ENCODE measurements at regions not wholly inside any gene's neighbourhood (a gene's known extent, or its start where the extent isn't known, plus 50 kb on each side); places are given as distances from the start of the nearest gene placed in this dataset.
"Not testable (repeated sequence)": the region's sequence is repeated elsewhere in the genome, so short reads cannot be mapped to it uniquely, and the experiment has no call there.

DNA sequence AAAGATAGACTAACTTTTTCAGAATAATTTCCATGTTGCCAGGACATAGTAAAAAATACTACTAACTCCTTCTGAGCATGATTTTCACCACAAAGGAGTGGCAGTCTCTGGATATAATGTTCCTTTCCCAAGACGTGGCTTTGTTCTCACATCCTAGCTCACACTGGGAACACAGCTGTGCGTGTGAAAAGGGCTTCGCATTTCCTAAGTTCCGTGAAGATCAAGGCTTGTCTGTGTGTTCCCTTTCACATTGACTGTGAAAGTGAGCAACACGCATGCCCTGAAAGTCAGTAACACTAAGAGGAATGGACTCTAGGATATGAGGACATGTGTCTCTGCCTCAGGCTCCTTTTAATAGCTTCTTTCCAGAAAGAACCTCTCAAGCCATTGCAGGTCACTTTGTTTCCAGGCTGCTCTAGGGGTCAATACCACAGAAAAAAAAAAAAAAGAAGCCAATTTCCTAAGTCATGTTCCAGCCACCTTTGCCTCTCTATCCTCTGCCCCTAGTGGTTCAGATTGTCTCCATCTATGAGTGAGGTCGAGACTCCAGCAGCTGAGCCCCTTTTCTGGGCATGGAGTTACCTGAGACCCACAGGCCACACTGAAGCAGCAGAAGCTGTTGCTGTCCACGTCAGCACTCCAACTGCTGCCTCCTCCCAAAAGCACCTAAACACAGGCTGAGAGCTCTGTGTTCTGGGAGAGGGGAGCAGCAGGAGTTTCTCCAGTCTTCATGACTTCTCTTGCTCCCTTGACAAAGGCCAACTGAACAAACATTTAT lies 355.9 kb downstream of the RSL24D1 start:
- DNase-seq, result no peak

DNA sequence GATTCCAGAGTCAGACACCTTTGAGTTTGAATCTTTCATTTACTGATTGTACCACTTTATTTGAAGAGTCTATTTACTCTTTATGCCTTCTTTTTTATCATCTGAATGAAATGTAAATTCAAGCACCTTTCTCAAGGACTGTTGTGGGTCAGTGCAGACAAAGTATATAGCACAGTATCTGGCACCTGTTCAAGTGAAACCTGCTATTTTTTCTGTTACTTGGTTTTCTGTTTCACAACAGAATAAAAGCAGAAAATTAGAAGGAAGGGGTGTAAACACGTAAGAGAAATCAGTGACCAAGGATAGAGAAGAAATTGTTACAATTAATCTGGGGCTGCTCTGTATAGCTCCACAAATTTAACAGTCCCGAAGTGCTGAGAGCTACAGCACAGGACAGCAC lies 357.4 kb downstream of the RSL24D1 start:
- peak in 1 of 3 experiments; percentile 9 for DNase-seq

DNA sequence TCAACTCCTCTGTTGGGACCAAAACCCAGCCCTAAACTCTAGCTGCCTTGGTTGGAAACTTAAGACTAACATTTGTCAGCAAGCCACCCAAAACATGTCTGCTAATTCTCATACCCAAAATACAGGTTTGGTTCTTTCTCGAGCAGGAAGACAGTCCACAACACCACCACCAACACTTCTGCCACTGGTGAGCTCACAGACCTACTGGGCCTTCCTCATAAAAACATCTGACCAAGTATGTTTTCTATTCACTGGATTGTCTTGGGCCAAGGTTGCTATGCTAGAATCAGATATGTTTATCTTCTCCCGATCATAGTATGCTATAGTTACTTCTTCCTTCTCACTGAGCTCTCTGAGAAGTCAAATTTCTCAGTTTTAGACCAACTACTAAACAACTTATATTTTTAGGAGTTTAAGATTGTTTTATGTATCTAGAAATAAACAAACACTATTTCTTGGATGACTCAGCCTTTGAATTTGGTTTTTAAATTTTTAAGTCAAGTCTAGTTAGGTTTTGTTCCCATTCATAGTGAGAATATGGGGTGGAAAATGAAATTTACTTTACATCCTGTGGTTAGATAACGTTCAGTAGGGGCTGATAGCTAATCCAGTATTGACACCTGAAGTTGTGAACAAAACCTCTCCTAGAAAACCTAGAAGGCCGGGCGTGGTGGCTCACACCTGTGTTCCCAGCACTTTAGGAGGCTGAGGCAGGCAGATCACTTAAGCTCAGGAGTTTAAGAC lies 360.5 kb downstream of the RSL24D1 start:
- no peak for DNase-seq

DNA sequence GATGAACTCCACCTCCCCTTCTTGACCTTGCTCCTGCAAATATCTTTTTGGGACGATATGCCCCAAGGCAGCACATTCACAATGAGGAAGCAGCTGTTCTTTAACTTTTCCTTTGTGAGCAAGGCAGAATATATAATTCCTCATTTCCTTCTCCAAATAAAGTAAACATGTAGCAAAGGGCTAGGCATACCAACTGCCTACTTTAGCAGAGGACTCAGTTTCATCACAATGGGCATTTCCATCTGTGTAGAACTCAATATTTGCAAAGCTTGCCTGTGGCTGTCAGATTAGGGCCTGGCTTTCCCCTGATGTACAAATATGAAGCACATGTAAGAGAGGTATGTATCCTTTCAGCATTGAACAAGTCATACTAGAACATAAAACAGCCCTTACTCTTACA lies 366.9 kb downstream of the RSL24D1 start:
- DNase-seq, result no peak

DNA sequence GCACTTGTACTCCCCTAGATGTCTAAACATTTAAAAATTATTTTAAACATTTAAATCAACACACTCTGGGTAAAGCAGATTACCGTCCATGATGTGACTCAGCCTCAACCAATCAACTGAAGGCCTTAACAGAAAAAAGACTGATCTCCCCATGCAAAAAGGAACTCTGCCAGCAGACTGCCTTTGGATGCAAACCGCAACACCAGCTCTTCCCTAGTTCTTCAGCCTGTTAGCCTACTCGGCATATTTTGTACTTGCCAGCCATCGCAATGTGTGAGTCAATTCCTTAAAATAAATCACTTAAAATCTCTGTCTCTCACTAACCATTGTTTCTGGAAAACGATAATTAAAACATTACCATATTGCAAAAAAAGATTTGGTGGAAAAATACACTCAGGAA lies 375.9 kb downstream of the RSL24D1 start:
- DNase-seq, result no peak

DNA sequence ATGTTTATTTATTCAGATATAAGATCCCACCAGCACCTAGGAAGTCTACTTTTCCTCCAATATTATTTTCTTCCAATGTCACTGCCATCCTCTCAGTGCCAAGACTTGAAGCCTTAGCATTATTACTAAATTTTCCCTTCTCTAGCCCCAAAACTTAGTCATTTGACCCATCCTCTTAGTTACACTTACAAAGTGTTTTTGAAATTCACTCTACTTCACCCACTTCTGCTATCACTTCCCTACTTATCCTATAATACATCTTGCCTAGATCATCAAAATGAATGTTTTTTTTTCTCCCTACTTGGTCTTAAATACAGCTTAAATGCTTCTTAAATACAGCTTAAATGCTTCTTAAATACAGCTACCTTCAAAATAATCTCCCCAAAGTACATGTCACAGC lies 376.6 kb downstream of the RSL24D1 start:
- no peak for DNase-seq

DNA sequence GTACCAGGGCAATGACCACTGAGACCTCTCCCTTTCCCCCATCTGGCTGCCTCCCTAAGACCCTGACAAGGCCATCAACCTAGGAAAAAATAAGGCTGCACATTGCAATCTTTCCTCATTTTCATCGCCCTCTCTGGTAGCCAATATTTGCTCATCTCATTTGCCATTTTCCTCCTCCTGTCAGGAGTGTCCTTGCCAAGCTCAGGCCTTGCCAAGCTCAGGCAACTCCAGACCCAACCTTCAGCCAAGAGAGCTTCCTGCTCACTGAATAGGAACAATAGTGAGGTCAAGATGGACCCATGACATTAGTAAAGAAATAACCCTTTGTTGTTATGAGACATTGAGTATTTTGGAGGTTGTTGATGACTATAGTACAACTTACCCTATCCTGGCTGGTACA lies 380.3 kb downstream of the RSL24D1 start:
- no peak for DNase-seq

DNA sequence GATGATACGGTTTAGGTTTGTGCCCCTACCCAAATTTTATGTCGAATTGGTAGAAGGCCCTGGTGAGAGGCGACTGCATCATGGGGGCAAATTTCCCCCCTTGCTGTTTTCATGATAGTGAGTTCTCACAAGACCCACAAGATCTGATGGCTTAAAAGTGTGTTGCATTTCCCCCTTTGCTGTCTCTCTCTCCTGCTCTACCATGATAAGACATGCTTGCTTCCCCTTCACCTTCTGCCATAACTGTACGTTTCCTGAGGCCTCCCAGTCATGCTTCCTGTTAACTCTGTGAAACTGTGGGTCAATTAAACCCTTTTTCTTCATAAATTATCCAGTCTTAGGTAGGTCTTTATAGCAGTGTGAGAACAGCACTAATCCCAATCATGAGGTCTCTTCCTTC lies 381.2 kb downstream of the RSL24D1 start:
- no peak for DNase-seq

DNA sequence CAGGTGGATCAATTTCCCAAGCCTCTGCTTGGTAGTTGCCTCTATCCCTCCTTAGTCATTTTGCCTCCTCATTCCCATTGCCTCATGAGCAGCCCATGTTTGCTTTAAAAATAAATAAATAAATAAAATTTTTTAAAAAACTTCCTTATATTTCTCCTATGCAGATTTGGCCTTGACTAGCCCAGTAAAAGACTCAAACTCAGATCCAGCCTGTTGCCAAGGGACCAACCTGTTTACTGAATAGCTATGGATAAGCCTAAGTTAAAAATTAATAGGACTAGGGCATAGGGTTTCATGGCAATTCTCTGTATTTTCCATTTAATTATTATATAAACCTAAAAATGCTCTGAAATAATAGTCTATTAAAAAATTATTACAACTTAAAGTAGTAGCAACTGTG lies 384.4 kb downstream of the RSL24D1 start:
- DNase-seq, result no peak

DNA sequence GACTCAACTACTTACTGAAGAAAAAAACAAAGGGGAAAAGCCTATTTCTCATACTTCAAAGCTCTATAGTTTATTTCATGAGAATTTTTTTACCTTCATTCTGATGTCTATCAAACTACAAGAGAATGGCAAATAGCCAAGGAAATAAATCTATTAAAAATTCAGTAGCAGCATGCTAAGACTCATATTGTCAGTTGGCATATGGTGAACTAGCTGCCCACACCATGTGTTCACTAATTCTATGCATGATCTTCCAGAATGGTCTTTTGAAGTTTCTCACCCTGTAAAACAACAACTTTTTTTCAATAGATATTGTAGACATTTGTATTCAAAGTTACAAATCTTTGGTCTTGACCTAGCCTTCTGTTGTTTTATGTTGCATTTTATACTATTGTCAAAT lies 386.2 kb downstream of the RSL24D1 start:
- no peak for DNase-seq

DNA sequence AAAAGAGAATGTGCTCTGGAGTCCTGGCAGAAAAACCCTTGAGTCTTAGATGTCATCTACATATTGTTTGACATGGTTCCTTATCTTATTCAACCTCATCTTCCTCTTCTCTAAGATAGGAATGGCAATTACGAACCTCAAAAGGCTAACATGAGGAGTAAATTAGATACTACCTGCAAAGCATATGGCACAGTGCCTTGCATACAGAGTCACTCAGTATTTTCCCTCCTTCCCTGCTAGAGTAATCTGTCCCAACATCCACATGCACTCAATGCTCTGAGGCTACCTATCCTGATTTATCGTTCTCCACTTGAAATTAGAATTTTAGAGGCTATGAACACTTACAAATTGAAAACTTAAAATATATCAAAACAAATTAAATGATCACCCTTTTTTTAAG lies 386.7 kb downstream of the RSL24D1 start:
- no peak for DNase-seq

DNA sequence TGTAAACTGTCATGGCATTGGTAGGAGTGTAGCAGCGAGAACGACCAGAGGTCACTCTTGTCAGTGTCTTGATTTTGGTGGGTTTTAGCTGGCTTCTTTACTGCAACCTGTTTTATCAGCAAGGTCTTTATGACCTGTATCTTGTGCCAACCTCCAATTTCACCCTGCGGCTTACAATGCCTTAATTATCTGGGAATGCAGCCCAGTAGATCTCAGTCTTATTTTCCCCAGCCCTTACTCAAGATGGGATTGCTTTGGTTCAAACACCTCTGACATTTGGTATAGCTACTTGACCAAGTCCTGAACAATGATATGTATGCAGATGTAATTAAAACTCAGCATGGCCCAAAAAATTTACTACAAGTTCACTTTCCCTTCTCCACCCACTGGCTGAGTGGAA lies 388.4 kb downstream of the RSL24D1 start:
- DNase-seq, result no peak

DNA sequence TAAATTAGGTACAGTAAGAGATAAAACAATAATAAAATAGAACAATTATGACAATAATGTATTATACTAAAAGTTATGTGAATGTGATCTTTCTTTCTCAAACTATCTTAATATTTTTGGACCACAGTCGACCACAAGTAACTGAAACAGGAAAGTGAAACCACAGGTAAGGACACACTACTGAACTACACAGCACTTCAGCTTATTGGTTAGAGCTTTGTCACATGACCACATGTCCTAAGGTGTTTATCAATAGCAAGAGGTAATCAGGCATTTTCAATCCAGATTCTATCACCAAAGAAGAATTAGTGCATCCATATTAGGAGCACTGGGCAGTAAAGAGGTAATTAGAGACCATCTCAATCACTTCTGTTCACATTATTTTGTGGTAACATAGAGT lies 392.8 kb downstream of the RSL24D1 start:
- DNase-seq, result no peak

DNA sequence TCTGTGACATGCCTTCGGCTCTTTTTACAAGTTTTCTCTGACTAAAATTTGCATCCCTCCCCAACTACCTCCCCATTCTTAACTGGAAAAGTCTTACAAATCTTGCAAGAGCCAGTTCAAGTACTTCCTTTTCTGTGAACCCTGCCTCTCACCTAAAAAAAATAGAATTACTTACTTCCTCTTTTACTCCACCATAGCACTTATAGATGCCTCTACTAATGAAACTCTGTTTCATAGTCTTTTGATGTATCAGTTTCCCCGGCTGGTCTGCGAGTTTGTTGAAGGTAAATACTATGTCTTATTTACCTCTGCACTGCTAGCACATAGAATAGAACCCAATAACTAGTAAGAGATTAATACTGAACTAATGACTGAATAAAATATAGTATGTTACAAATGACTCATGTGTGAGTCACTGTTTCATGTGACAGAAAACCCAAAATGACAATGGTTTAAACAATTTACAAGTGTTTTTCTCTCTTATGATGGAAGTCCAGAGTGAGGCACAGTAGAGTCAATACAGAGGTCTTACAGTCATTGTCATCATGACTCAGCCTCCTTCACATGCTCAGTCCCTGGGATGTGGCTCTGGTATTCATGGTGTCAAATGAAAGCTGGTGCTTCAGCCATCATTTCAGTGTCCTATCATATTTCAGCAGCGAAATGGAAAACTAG lies 393.5 kb downstream of the RSL24D1 start:
- no peak for DNase-seq

DNA sequence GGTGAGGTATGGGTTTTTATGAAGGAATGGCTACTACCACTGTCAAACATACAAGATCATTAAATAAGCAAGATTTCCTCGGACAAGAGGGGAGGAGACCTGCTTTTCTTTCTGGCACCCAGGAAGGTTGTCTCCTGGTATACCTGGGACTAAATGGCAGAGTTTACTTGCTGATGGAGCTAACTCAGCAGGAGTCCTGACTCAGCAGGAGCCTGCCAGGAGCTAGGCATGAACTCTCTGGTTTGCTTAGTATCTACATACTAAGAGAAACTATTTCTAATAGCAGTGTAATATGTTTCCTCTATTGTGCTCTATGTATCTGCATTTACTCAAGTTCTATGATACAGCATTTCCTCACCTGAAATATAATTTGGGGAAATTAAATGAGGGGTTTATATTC lies 404.2 kb downstream of the RSL24D1 start:
- no peak for DNase-seq

DNA sequence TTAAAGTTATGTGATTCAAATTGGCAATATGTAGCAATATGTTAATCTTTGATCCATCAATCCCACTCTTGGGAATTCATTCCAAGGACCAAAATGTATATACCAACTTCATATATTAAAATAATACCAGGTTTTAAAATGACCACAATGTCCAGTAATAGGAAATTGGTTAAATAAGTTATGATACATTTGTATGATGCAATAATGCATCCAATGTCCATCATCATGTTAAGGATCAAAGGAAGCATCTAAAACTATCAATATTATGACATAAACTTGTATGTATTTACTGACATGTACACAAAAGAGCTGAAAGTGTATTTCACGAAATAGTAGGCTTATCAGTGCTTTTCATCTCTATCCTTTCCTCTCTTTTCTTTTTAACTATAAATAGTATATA lies 406.0 kb downstream of the RSL24D1 start:
- DNase-seq, result no peak

DNA sequence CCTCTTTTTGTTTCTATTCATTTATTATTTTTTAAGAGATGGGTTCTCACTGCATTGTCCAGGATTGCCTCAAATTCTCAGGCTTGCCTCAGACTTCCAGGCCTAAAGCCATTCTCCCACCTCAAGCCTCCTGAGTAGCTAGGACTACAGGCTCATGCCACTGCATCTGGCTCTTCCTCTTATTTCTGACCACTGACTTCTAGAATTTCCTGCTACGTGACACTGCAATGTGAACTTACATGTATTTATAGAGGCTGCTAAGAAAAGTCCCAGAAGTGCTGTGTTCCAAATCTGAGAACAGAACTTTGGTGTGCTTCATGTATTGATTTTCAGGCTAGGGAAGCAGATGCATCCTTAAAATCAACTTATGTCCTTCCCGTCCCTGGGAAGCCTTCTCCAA lies 407.4 kb downstream of the RSL24D1 start:
- no peak for DNase-seq

DNA sequence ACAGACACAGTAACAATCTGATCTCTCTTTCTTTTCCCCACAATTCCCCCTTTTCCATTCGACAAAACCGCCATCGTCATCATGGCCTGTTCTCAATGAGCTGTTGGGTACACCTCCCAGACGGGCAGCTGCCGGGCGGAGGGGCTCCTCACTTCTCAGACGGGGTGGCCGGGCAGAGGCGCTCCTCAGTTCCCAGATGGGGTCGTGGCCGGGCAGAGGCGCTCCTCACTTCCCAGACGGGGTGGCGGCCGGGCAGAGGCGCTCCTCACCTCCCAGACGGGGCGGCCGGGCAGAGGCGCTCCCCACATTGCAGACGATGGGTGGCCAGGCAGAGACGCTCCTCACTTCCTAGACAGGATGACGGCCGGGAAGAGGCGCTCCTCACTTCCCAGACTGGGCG lies 415.5 kb downstream of the RSL24D1 start:
- DNase-seq, result not testable (repeated sequence)

DNA sequence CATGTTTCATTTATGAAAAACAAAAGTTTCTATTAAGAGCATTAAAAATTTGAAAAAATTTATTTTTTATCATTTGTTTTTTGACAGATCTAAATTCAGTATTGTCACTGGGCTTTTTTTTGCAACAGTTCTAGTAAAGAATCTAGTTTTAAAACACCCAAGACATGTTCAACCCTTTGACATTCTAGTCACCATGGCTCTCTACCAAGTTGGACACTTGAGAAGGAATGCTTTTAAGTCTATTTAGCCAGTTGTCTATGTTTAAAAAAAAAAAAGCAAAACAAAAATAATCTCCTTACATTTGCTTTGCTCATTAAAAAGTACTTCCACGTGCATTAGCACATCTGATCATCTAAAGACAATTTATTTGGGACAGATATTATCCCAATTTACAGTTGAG lies 417.5 kb downstream of the RSL24D1 start:
- no peak for DNase-seq

DNA sequence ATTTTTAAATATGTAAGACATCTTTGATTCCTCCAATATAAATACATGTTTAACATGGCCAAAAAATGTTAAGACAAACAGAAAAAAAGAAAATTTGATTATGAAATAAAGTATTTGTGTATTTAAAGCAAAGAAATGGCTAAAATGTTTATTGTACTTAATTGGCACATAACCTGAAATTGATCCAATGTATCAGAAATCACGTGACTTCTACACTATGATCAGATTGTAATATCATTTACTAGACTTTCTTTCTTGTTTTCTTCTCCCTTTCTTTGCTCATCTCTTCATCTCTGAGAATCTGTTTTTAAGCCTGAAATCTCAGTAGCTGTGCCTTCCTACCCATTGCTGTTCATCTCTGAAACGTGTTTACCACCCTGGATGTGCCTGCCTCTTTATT lies 420.3 kb downstream of the RSL24D1 start:
- DNase-seq, result no peak

DNA sequence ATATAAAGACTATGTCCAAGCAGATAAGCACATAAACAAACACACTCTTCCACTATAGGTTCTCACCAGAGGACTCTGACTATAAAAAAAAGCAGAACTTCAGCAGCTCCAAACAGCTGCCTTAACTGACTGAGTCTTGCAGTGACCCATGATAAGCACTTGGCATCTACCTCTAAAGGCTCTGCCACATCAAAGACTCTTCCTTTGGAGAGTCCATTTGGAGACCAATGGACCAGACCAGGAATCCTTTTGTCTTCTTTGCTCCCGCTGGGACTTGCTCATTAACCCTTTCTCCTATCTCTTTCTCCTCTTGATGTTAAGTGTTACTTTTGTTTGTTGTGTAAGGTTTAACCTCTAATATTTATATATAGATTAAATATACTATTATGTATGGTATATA lies 424.1 kb downstream of the RSL24D1 start:
- DNase-seq, result peak in 1 of 3 experiments; percentile 4

DNA sequence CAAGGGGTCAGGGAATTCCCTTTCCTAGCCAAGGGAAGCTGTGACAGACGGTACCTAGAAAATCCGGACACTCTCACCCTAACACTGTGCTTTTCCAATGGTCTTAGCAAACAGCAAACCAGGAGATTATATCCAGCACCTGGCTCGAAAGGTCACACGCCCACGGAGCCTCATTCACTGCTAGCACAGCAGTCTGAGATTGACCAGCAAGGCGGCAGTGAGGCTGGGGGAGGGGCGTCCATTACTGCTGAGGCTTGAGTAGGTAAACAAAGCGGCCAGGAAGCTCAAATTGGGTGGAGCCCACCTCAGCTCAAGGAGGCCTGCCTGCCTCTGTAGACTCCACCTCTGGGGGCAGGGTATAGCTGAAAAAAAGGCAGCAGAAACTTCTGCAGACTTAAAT lies 447.3 kb downstream of the RSL24D1 start:
- not testable (repeated sequence) for DNase-seq

DNA sequence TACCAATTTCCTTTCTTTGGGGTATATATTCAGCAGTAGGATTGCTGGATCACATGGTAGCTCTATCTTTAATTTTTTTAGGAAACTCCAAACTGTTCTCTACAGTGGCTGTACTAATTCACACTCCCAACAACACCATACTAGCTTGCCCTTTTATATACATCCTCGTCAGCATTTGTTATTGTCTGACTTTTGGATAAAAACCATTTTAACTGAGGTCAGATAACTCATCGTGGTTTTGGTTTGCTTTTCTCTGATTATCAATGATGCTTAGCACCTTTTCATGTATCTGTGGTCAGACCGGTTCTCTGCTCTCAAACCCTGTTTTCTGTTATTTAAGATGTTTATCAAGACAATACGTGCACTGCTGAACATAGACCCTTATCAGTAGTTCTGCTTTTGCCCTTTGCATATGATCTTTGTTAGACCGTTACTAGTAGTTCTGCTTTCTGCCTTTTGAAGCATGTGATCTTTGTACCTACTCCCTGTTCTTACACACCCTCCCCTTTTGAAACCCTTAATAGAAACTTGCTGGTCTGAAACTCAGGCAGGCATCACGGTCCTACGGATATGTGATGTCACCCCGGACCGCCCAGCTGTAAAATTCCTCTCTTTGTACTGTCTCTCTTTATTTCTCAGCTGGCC lies 474.3 kb downstream of the RSL24D1 start:
- DNase-seq, result no peak

DNA sequence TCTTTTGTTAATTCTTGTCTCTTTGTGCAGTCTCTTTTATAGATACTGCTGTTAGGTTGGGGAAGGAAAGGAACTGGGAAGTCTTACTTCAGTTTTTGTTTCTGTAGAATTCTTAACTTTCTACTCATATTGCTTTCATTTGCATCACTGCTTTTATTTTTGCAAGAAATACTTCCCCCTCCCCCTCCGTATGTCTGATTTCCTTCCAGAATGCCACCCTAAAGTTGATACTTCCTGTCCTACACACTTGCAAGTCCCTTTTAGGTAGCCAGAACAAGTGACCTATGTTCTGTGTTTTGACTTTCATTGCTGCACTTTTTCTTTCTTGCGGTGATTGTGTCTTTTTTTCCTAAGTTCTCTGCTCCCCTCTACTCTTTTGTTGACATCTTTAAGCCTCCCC lies 477.4 kb downstream of the RSL24D1 start:
- DNase-seq, result no peak
